H1 (cell line): ENCODE measurements at regions not wholly inside any gene's neighbourhood (a gene's known extent, or its start where the extent isn't known, plus 50 kb on each side); places are given as distances from the start of the nearest gene placed in this dataset.

Experiments used
- CBX8 ChIP-seq: fragments of 300-800, 300-1000 bp; sonication (generic); IDR thresholded peaks from 2 replicates; pipeline ENCODE4 v1.7.1; 2016; ENCODE audit warnings: low read depth, low read length, borderline replicate concordance
- CHD2 ChIP-seq: IDR thresholded peaks from 2 replicates; pipeline ENCODE4 v1.6.1; 2012; ENCODE audit warnings: low read length, improper control_type of control experiment
- EP300 ChIP-seq, 2 experiments: IDR thresholded peaks; 1 replicate in 1 of 2; 2 replicates in 1 of 2; pipeline ENCODE4 v1.6.1; 2011 to 2012; ENCODE audit warnings: low read depth in 2 of 2, low read length in 2 of 2, mild to moderate bottlenecking in 2 of 2, borderline replicate concordance in 1 of 2, inconsistent platforms in 1 of 2, moderate library complexity in 1 of 2
- GABPA ChIP-seq: IDR thresholded peaks from 2 replicates; pipeline ENCODE4 v1.6.1; 2011; ENCODE audit warnings: mild to moderate bottlenecking, low read length, moderate library complexity, borderline replicate concordance; ENCODE audit not compliant: insufficient read depth
- GTF2F1 ChIP-seq: IDR thresholded peaks from 2 replicates; pipeline ENCODE4 v1.6.1; 2012; ENCODE audit warnings: low read depth, low read length, improper control_type of control experiment, borderline replicate concordance
- KDM4A ChIP-seq: IDR thresholded peaks from one replicate; pipeline ENCODE4 v1.7.1; 2012; ENCODE audit warnings: low read depth, mild to moderate bottlenecking, moderate library complexity, low read length, inconsistent platforms; ENCODE audit not compliant: severe bottlenecking
- NANOG ChIP-seq: IDR thresholded peaks from 2 replicates; pipeline ENCODE4 v1.6.1; 2011; ENCODE audit warnings: low read length, low read depth, mild to moderate bottlenecking, inconsistent platforms; ENCODE audit not compliant: insufficient read depth, poor library complexity, severe bottlenecking
- NRF1 ChIP-seq: IDR thresholded peaks from 2 replicates; pipeline ENCODE4 v1.6.1; 2011; ENCODE audit warnings: mild to moderate bottlenecking, low read depth, low read length, improper control_type of control experiment

DNA sequence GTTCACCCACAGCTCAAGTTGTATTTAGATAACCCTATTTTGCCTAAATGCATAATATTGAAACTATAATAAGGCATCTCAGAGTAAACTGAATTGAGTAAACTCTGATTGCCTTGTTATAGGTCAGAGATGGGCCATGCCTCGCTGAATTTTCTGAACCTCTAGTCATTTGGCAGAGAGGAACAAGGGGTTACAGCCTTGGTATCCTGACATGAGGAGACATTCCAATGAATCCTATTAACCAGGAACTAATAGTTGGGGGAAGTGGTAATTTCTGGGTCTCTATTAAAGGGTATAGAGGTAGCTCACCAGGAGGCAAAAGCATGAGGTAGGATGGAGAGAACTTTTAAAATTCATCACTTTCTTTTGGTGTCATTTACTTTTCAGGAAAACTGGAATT, 227.4 kb upstream of the CHST9 start (continued):
- no peak for TF ChIP-seq CBX8
- TF ChIP-seq GABPA: no peak
- no peak for TF ChIP-seq NANOG
- TF ChIP-seq CHD2: no peak
- no peak for TF ChIP-seq GTF2F1
- TF ChIP-seq NRF1: no peak
- TF ChIP-seq EP300 (IDR thresholded peaks at IDR 0.05; ENCODE audit: borderline replicate concordance in 1 of 2, low read depth in 2 of 2, low read length in 2 of 2): no peak
- TF ChIP-seq KDM4A: no peak
